Left hindlimb (tissue), 1 donor: ENCODE measurements at regions not wholly inside any gene's neighbourhood (a gene's known extent, or its start where the extent isn't known, plus 50 kb on each side); places are given as distances from the start of the nearest gene placed in this dataset.

Experiments
- DNase-seq: peaks from one replicate; pipeline ENCODE4 v3.0.0-alpha.2; 2018

GRCh38 chr13:90532861-90533492 lies 814.5 kb upstream of the MIR17HG start:
- DNase-seq = no peak

- no peak for DNase-seq
Observed at GRCh38 chr13:90533866-90534265, 813.6 kb upstream of the MIR17HG start.

- DNase-seq = no peak
Observed at GRCh38 chr13:90534617-90535370, 812.7 kb upstream of the MIR17HG start.

- DNase-seq = no peak
Observed at GRCh38 chr13:90535421-90535820, 812.1 kb upstream of the MIR17HG start.

GRCh38 chr13:90538063-90538462 lies 809.4 kb upstream of the MIR17HG start:
- no peak for DNase-seq

GRCh38 chr13:90541346-90541745 lies 806.1 kb upstream of the MIR17HG start:
- DNase-seq = no peak

GRCh38 chr13:90542959-90543505 lies 804.5 kb upstream of the MIR17HG start:
- DNase-seq = no peak

GRCh38 chr13:90545070-90545840 lies 802.2 kb upstream of the MIR17HG start:
- DNase-seq = no peak

GRCh38 chr13:90547272-90547790 lies 800.2 kb upstream of the MIR17HG start:
- no peak for DNase-seq

GRCh38 chr13:90551253-90551652 lies 796.2 kb upstream of the MIR17HG start:
- DNase-seq = no peak

GRCh38 chr13:90552702-90553101 lies 794.8 kb upstream of the MIR17HG start:
- DNase-seq = no peak

- no peak for DNase-seq
Observed at GRCh38 chr13:90553159-90553558, 794.3 kb upstream of the MIR17HG start.

GRCh38 chr13:90557626-90558025 lies 789.9 kb upstream of the MIR17HG start:
- DNase-seq = no peak

GRCh38 chr13:90562443-90562842 lies 785.0 kb upstream of the MIR17HG start:
- DNase-seq = no peak

GRCh38 chr13:90564096-90564495 lies 783.4 kb upstream of the MIR17HG start:
- DNase-seq = no peak

GRCh38 chr13:90564566-90564965 lies 782.9 kb upstream of the MIR17HG start:
- no peak for DNase-seq

- DNase-seq = no peak
Observed at GRCh38 chr13:90565985-90566713, 781.3 kb upstream of the MIR17HG start.

GRCh38 chr13:90568165-90568564 lies 779.3 kb upstream of the MIR17HG start:
- DNase-seq = no peak

GRCh38 chr13:90576067-90576466 lies 771.4 kb upstream of the MIR17HG start:
- no peak for DNase-seq

GRCh38 chr13:90577726-90578125 lies 769.8 kb upstream of the MIR17HG start:
- DNase-seq = no peak

- DNase-seq = no peak
Observed at GRCh38 chr13:90585392-90585791, 762.1 kb upstream of the MIR17HG start.

- no peak for DNase-seq
Observed at GRCh38 chr13:90591260-90591926, 756.1 kb upstream of the MIR17HG start.
